Mesenchymal stem cell (in vitro differentiated cells and primary cell): ENCODE measurements at regions not wholly inside any gene's neighbourhood (a gene's known extent, or its start where the extent isn't known, plus 50 kb on each side); places are given as distances from the start of the nearest gene placed in this dataset.
"Not testable (repeated sequence)": the region's sequence is repeated elsewhere in the genome, so short reads cannot be mapped to it uniquely, and the experiment has no call there.

Source experiments
- DNase-seq: peaks from one replicate; pipeline ENCODE4 v3.0.0-alpha.2; 2013
- H2AFZ ChIP-seq: one replicate; pipeline ENCODE4 v1.6.1; 2013; ENCODE audit warnings: low read depth, mild to moderate bottlenecking, control low read depth, inconsistent platforms, low read length, moderate library complexity
- H2AK5ac ChIP-seq: 2 replicates; pipeline ENCODE4 v1.6.1; 2013; ENCODE audit warnings: low read length, moderate library complexity, mild to moderate bottlenecking, inconsistent platforms; ENCODE audit not compliant: severe bottlenecking
- H2BK120ac ChIP-seq: one replicate; pipeline ENCODE4 v1.6.1; 2013; ENCODE audit warnings: low read depth, mild to moderate bottlenecking, inconsistent platforms, low read length, moderate library complexity
- H2BK12ac ChIP-seq, 2 experiments: one replicate each; pipeline ENCODE4 v1.6.1; 2013; ENCODE audit warnings: inconsistent platforms in 2 of 2, low read length in 2 of 2, mild to moderate bottlenecking in 2 of 2, moderate library complexity in 2 of 2, control low read depth in 1 of 2
- H2BK15ac ChIP-seq: one replicate; pipeline ENCODE4 v1.6.1; 2013; ENCODE audit warnings: mild to moderate bottlenecking, low read depth, inconsistent platforms; ENCODE audit not compliant: poor library complexity, severe bottlenecking
- H2BK5ac ChIP-seq: 2 replicates; pipeline ENCODE4 v1.6.1; 2013; ENCODE audit warnings: low read depth, mild to moderate bottlenecking, low read length, control low read depth, inconsistent platforms; ENCODE audit not compliant: poor library complexity, severe bottlenecking
- H3K14ac ChIP-seq, 2 experiments: one replicate each; pipeline ENCODE4 v1.6.1; 2013; ENCODE audit warnings: inconsistent platforms in 2 of 2, low read length in 2 of 2, control low read depth in 1 of 2, mild to moderate bottlenecking in 1 of 2, moderate library complexity in 1 of 2
- H3K18ac ChIP-seq, 2 experiments: one replicate each; pipeline ENCODE4 v1.6.1; 2013; ENCODE audit warnings: inconsistent platforms in 2 of 2, low read length in 2 of 2, control low read depth in 1 of 2, low read depth in 1 of 2, mild to moderate bottlenecking in 1 of 2
- H3K23ac ChIP-seq, 2 experiments: one replicate each; pipeline ENCODE4 v1.6.1; 2013; ENCODE audit warnings: inconsistent platforms in 2 of 2, low read length in 2 of 2, mild to moderate bottlenecking in 2 of 2, moderate library complexity in 2 of 2, control low read depth in 1 of 2
- H3K27ac ChIP-seq: 2 replicates; pipeline ENCODE4 v1.5.1; 2013; ENCODE audit warnings: mild to moderate bottlenecking, moderate library complexity, low read length, control low read depth, inconsistent platforms; ENCODE audit not compliant: poor library complexity, severe bottlenecking
- H3K27me3 ChIP-seq, 2 experiments: 2 replicates each; pipeline versions ENCODE4 v1.6.1 to v1.7.0; 2013; ENCODE audit warnings: low read length in 2 of 2, mild to moderate bottlenecking in 2 of 2, moderate library complexity in 2 of 2, control low read depth in 1 of 2, inconsistent platforms in 1 of 2; ENCODE audit not compliant: control insufficient read depth in 1 of 2, insufficient read depth in 1 of 2
- H3K36me3 ChIP-seq, 2 experiments: 2 replicates each; pipeline versions ENCODE4 v1.6.1 to v1.7.0; 2013; ENCODE audit warnings: low read length in 2 of 2, control low read depth in 1 of 2, inconsistent platforms in 1 of 2, low read depth in 1 of 2, mild to moderate bottlenecking in 1 of 2; ENCODE audit not compliant: insufficient read depth in 2 of 2, control insufficient read depth in 1 of 2
- H3K4ac ChIP-seq, 2 experiments: one replicate each; pipeline ENCODE4 v1.6.1; 2013; ENCODE audit warnings: inconsistent platforms in 2 of 2, low read length in 2 of 2, mild to moderate bottlenecking in 2 of 2, moderate library complexity in 2 of 2, control low read depth in 1 of 2, low read depth in 1 of 2
- H3K4me1 ChIP-seq: 2 replicates; pipeline ENCODE4 v1.6.1; 2013; ENCODE audit warnings: low read depth, low read length, control low read depth; ENCODE audit not compliant: control insufficient read depth, insufficient read depth
- H3K4me2 ChIP-seq: 2 replicates; pipeline ENCODE4 v1.6.1; 2013; ENCODE audit warnings: low read length, mild to moderate bottlenecking, inconsistent platforms; ENCODE audit not compliant: poor library complexity, severe bottlenecking
- H3K4me3 ChIP-seq, 2 experiments: 2 replicates each; pipeline versions ENCODE4 v1.5.1 to v1.7.0; 2013; ENCODE audit warnings: low read length in 2 of 2, mild to moderate bottlenecking in 2 of 2, control low read depth in 1 of 2, low read depth in 1 of 2; ENCODE audit not compliant: insufficient read depth in 1 of 2
- H3K79me1 ChIP-seq: replicated peaks from 2 replicates; pipeline ENCODE4 v1.6.1; 2013; ENCODE audit warnings: mild to moderate bottlenecking, control low read depth, low read length, inconsistent platforms; ENCODE audit not compliant: poor library complexity, severe bottlenecking
- H3K9ac ChIP-seq: 2 replicates; pipeline ENCODE4 v1.7.0; 2013; ENCODE audit warnings: mild to moderate bottlenecking, low read length, moderate library complexity
- H3K9me3 ChIP-seq: 2 replicates; pipeline ENCODE4 v1.7.0; 2013; ENCODE audit warnings: mild to moderate bottlenecking, low read length; ENCODE audit not compliant: control insufficient read depth
- H4K8ac ChIP-seq: one replicate; pipeline ENCODE4 v1.6.1; 2013; ENCODE audit warnings: inconsistent platforms, mild to moderate bottlenecking, low read length, moderate library complexity
- H4K91ac ChIP-seq: one replicate; pipeline ENCODE4 v1.6.1; 2013; ENCODE audit warnings: mild to moderate bottlenecking, low read length, inconsistent platforms
- WGBS: methylation state at CpG from one replicate; pipeline ENCODE4 v1.1.7; 2013; ENCODE audit warnings: mixed read lengths; 5-methylcytosine and 5-hydroxymethylcytosine counted together

DNA sequence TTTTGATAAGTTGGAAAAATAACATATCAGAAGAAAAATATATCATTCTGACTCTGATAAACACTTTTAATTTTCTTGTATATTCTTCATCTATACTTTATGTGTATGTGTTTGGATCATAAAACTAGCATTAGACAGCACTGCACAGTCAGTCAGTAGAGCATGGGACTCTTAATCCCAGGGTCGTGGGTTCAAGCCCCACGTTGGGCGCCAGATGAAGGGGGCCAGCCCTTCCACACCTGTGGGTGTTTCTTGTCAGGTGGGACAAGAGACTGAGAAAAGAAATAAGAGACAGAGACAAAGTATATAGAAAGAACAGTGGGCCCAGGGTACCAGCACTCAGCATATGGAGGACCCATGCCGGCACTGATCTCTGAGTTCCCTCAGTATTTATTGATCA, 546.0 kb upstream of the NR2F2 start:
- Histone ChIP-seq H4K8ac (no peak overlapping the region), H2BK12ac (no peak overlapping the region), H2BK5ac (no peak overlapping the region), H2BK120ac (no peak overlapping the region), H3K9ac (no peak overlapping the region), H3K9me3 (peaks cover 46% of the 10 kb centered on the region), H2BK15ac (no peak overlapping the region), H3K4ac (no peak overlapping the region), H2AFZ (no peak overlapping the region), H3K4me1 (no peaks in the 10 kb centered on the region), H3K27me3 (no peaks in the 10 kb centered on the region), H3K18ac (no peak overlapping the region), H3K23ac (no peak overlapping the region), H2AK5ac (no peak overlapping the region), H3K27ac (no peak overlapping the region), H3K79me1 (no peaks in the 10 kb centered on the region), H3K14ac (no peak overlapping the region), H3K4me2 (no peak overlapping the region), H4K91ac (no peak overlapping the region), H3K36me3 (no peaks in the 10 kb centered on the region), H3K4me3 (no peak overlapping the region)
- 94% methylated on average over 4 of the region's 4 CpGs for WGBS
- DNase-seq, result no peak

DNA sequence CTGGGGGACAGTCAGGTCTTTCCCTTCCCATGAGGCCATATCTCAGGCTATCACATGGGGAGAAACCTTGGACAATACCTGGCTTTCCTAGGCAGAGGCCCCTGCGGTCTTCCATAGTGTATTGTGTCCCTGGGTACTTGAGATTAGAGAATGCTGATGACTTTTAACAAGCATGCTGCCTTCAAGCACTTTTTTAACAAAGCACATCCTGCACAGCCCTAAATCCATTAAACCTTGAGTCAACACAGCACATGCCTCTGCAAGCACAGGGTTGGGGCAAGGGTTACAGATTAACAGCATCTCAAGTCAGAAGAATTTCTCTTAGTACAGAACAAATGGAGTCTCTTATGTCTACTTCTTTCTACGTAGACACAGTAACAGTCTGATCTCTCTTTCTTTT, 545.2 kb upstream of the NR2F2 start:
- not testable (repeated sequence) for H2BK5ac ChIP-seq, H4K8ac ChIP-seq, H2AFZ ChIP-seq, H3K4me1 ChIP-seq, H2BK15ac ChIP-seq, H2BK12ac ChIP-seq, H3K4me3 ChIP-seq, DNase-seq, H3K14ac ChIP-seq, H2BK120ac ChIP-seq, H3K9ac ChIP-seq, H3K27me3 ChIP-seq, H3K79me1 ChIP-seq, H4K91ac ChIP-seq, H3K23ac ChIP-seq, H3K4ac ChIP-seq, H3K36me3 ChIP-seq, H3K27ac ChIP-seq, H2AK5ac ChIP-seq, H3K4me2 ChIP-seq, H3K18ac ChIP-seq
- WGBS, result 100% methylated on average over 1 of the region's 2 CpGs
- H3K9me3 ChIP-seq, result peaks cover 46% of the 10 kb centered on the region

DNA sequence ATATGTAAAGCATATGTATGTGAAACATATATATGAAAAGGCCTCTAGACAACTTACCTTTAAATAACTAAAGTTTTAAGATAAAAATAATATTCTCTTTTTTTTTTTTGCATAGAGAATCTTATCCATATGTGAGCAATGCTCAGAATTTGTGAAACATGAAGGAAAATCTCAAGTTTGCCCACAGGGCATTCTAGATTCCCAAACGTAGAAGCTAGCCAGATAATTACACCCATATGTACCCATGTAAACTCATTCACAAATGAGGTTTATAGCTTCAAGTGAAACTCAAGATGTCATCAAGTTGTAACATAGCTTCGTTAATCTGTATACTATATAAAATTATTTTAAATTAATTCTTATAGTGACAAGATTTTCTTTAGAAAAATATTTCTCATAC, 537.3 kb upstream of the NR2F2 start:
- Histone ChIP-seq H3K4me2 (no peak overlapping the region), H2AK5ac (no peak overlapping the region), H2BK5ac (no peak overlapping the region), H3K36me3 (no peaks in the 10 kb centered on the region), H3K4ac (no peak overlapping the region), H2BK120ac (no peak overlapping the region), H3K27ac (no peak overlapping the region), H3K14ac (no peak overlapping the region), H2BK12ac (no peak overlapping the region), H3K18ac (no peak overlapping the region), H3K79me1 (no peaks in the 10 kb centered on the region), H3K9ac (no peak overlapping the region), H2AFZ (no peak overlapping the region), H3K4me3 (no peak overlapping the region), H4K91ac (no peak overlapping the region), H3K9me3 (no peaks in the 10 kb centered on the region), H4K8ac (no peak overlapping the region), H3K27me3 (no peaks in the 10 kb centered on the region), H2BK15ac (no peak overlapping the region), H3K23ac (no peak overlapping the region), H3K4me1 (no peaks in the 10 kb centered on the region)
- 90% methylated on average over 1 of the region's 2 CpGs for WGBS
- no peak for DNase-seq

DNA sequence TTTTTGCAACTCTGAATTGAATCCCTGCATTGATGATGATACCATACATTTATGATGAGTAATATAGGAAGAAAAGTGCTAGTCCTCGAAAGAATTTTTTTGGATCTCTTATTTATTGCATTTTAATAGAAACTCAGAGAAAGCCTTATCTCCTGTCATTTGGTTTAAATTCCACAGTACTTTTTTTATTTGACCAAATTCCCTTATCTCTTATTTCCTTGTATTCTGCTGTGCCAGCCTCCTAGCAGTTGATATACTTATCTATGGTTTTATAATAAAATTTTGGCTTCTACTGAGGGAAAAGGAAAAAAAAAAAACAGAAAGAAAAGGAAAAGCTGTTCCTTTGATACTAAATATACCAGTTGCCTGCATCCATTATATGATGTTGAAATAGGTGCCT, 535.1 kb upstream of the NR2F2 start:
- H3K79me1 ChIP-seq, result no peaks in the 10 kb centered on the region

More for the DNA sequence above, 535.1 kb upstream of the NR2F2 start:
- no peaks in the 10 kb centered on the region for H3K36me3 ChIP-seq
- no peak overlapping the region for H3K14ac ChIP-seq
- H3K9ac ChIP-seq, result no peak overlapping the region
- no peak overlapping the region for H2BK12ac ChIP-seq
- H3K23ac ChIP-seq, result no peak overlapping the region
- H3K27ac ChIP-seq, result no peak overlapping the region
- no peak overlapping the region for H3K4me3 ChIP-seq
- no peak for DNase-seq
- no peak overlapping the region for H2BK120ac ChIP-seq
- no peak overlapping the region for H2BK5ac ChIP-seq
- no peaks in the 10 kb centered on the region for H3K27me3 ChIP-seq
- H2BK15ac ChIP-seq, result no peak overlapping the region
- H3K4ac ChIP-seq, result no peak overlapping the region
- no peaks in the 10 kb centered on the region for H3K9me3 ChIP-seq
- no peak overlapping the region for H3K4me2 ChIP-seq
- H3K18ac ChIP-seq, result no peak overlapping the region
- no peak overlapping the region for H4K8ac ChIP-seq
- H2AFZ ChIP-seq, result no peak overlapping the region
- H3K4me1 ChIP-seq, result peaks cover 5% of the 10 kb centered on the region
- no peak overlapping the region for H4K91ac ChIP-seq
- H2AK5ac ChIP-seq, result no peak overlapping the region
- no CpG with 5 or more reads among the region's 1 CpG for WGBS
